ENCODE measurements at regions not wholly inside any gene's neighbourhood (a gene's known extent, or its start where the extent isn't known, plus 50 kb on each side); places are given as distances from the start of the nearest gene placed in this dataset.

DNA sequence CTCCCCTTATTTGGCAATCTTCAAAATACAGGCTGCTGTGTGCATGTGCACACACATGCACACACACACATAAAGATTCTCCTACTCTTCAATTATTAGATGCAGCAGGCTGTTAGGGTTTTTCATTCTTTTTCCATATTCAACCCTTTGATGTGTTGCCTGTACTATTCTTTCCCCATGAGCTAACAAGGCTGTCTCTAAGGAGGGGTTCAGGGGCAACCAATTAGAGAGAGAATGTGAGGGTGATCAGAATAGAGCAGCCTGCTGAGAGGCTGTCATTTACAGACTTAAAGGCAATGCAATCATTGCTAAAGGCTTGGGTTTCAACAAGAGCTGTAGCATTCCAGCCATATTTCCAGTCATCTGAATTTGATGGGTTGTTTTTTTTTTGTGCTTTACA, 467.4 kb upstream of the ID4 start:
- POLR2A ChIA-PET: no interaction called here
- DNase-seq (ENCODE audit: low read depth, low spot score): no peak
- TF ChIP-seq, protein P1, sequence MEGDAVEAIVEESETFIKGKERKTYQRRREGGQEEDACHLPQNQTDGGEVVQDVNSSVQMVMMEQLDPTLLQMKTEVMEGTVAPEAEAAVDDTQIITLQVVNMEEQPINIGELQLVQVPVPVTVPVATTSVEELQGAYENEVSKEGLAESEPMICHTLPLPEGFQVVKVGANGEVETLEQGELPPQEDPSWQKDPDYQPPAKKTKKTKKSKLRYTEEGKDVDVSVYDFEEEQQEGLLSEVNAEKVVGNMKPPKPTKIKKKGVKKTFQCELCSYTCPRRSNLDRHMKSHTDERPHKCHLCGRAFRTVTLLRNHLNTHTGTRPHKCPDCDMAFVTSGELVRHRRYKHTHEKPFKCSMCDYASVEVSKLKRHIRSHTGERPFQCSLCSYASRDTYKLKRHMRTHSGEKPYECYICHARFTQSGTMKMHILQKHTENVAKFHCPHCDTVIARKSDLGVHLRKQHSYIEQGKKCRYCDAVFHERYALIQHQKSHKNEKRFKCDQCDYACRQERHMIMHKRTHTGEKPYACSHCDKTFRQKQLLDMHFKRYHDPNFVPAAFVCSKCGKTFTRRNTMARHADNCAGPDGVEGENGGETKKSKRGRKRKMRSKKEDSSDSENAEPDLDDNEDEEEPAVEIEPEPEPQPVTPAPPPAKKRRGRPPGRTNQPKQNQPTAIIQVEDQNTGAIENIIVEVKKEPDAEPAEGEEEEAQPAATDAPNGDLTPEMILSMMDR (IDR thresholded peaks at IDR 0.05; ENCODE audit: insufficient read depth, low read length, missing control alignments): no peak
- CTCF ChIA-PET: no interaction called here
- H3K4me3 ChIP-seq (ENCODE audit: low read depth, low read length): no peak overlapping the region

GRCh38 chr6:19370831-19371230, 466.3 kb upstream of the ID4 start:
- ChIA-PET POLR2A (no interaction called here), CTCF (no interaction called here)
- TF ChIP-seq, protein P1 (IDR thresholded peaks at IDR 0.05; ENCODE audit: insufficient read depth, low read length, missing control alignments): no peak
- no peak for DNase-seq (ENCODE audit: low read depth, low spot score)
- no peak overlapping the region for H3K4me3 ChIP-seq (ENCODE audit: low read depth, low read length)

DNA sequence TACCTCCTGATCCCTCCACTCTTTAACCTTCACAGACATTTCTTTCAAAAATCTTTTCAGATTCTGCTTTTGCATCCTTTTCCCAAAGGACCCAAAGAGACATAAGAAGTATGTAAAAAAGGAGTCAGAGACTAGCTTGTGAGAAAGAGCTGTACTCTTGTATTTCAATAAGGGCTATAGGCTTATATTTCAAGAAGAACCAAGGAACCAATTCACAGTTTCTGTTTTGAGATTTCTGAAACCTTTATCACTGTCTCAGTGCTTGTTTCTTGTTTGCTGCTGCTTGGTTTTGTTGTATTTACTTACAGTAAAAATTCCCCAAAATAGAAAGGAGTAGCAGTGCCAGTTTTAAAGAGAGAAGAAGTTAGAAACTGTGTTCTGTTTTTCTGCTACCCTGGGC, 461.6 kb upstream of the ID4 start:
- H3K4me3 ChIP-seq (ENCODE audit: low read depth, low read length): no peak overlapping the region
- TF ChIP-seq, protein P1 (IDR thresholded peaks at IDR 0.05; ENCODE audit: insufficient read depth, low read length, missing control alignments): no peak
- DNase-seq (ENCODE audit: low read depth, low spot score): no peak
- POLR2A ChIA-PET: no interaction called here
- CTCF ChIA-PET: no interaction called here

GRCh38 chr6:19377722-19378121, 459.4 kb upstream of the ID4 start:
- ChIA-PET CTCF (no interaction called here), POLR2A (no interaction called here)
- TF ChIP-seq, protein P1 (IDR thresholded peaks at IDR 0.05; ENCODE audit: insufficient read depth, low read length, missing control alignments): no peak
- no peak for DNase-seq (ENCODE audit: low read depth, low spot score)
- H3K4me3 ChIP-seq (ENCODE audit: low read depth, low read length): no peak overlapping the region

- ChIA-PET CTCF (no interaction called here), POLR2A (no interaction called here)
- no peak overlapping the region for H3K4me3 ChIP-seq (ENCODE audit: low read depth, low read length)
- TF ChIP-seq, protein P1 (IDR thresholded peaks at IDR 0.05; ENCODE audit: insufficient read depth, low read length, missing control alignments): no peak
- no peak for DNase-seq (ENCODE audit: low read depth, low spot score)
Measured at GRCh38 chr6:19380293-19380692, 456.9 kb upstream of the ID4 start.

DNA sequence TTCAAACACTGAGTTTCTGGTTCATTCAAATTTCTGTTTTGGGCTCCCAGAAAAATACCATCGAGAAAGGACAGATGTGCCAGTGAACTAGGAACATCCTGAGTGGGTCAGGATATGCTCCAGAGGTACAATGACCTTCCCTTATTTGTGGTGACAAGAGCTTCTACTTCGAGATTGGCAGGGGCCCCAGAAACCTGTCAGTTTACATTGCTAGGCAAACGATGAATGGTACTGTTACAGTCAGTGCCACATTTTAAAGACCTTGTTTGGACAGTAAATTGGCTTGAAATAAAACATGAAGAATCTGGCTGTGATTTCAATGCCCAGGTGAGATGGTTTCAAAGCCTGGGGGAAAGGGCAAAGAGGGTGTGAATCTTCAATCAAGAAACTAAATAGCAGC, 454.5 kb upstream of the ID4 start:
- no peak overlapping the region for H3K4me3 ChIP-seq (ENCODE audit: low read depth, low read length)
- no peak for DNase-seq (ENCODE audit: low read depth, low spot score)
- ChIA-PET CTCF (no interaction called here), POLR2A (no interaction called here)
- TF ChIP-seq, protein P1 (IDR thresholded peaks at IDR 0.05; ENCODE audit: insufficient read depth, low read length, missing control alignments): no peak

Measured in AG04449 (cell line).